ENCODE measurements at regions not wholly inside any gene's neighbourhood (a gene's known extent, or its start where the extent isn't known, plus 50 kb on each side); places are given as distances from the start of the nearest gene placed in this dataset.

GRCh38 chr7:1314908-1315450 lies 82.3 kb downstream of the UNCX start:
- Mint-ChIP-seq H3K27ac (no peak overlapping the region), H3K27me3 (ENCODE audit: insufficient read depth) (peaks cover 6% of the 10 kb centered on the region), H3K36me3 (ENCODE audit: low read depth) (no peaks in the 10 kb centered on the region), H3K4me3 (no peak overlapping the region), H3K9me3 (no peaks in the 10 kb centered on the region), H3K4me1 (ENCODE audit: low read depth) (no peaks in the 10 kb centered on the region)
- no peak for TF ChIP-seq CTCF (IDR thresholded peaks at IDR 0.05)
- no peak for DNase-seq

DNA sequence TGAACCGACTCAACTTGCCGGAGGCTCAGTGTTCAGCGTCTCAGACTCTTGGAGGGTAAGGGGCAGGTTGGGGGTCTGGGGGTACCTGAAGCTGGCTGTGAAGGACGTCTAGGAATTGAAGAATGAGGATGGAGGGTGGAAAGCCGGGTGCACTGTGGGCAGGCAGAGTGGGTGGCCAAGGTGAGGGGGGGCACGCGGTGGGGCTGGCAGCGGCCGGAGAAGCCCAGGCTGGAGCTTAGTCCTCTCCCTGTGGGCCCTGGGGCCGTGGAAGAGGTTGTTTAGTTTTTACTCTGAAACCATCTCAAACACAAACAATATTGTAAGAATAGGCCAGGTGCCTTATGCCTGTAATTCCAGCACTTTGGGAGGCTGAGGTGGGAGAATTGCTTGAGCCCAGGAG lies 83.4 kb downstream of the UNCX start:
- no peak for DNase-seq
- Mint-ChIP-seq H3K27ac (no peak overlapping the region), H3K4me3 (no peak overlapping the region), H3K4me1 (ENCODE audit: low read depth) (no peaks in the 10 kb centered on the region), H3K9me3 (no peaks in the 10 kb centered on the region), H3K27me3 (ENCODE audit: insufficient read depth) (peaks cover 6% of the 10 kb centered on the region), H3K36me3 (ENCODE audit: low read depth) (no peaks in the 10 kb centered on the region)
- TF ChIP-seq CTCF (IDR thresholded peaks at IDR 0.05), result no peak

- Mint-ChIP-seq H3K9me3 (no peaks in the 10 kb centered on the region), H3K4me1 (ENCODE audit: low read depth) (no peaks in the 10 kb centered on the region), H3K36me3 (ENCODE audit: low read depth) (no peaks in the 10 kb centered on the region), H3K4me3 (no peak overlapping the region), H3K27me3 (ENCODE audit: insufficient read depth) (peaks cover 11% of the 10 kb centered on the region), H3K27ac (no peak overlapping the region)
- no peak for TF ChIP-seq CTCF (IDR thresholded peaks at IDR 0.05)
- no peak for DNase-seq
Observed at GRCh38 chr7:1317646-1318045, 85.0 kb downstream of the UNCX start.

DNA sequence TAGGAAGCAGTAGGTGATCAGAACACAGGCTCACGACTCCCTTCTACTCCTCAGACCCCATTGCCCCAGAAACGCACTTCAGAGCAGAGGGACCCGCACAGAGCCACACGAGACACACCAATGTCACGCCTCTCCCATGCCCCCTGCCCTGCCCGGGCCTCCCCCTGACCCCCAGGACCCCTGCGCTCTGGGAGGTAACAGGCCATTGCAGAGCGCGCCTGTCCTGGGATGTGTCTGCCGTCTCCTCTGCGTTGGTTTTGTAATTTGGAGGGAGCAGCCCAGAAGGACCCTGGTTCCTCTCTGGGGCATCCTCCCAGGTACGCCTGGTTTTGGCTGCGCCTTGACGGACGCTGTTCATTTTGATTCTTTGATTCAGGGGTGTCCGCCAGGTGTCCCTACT lies 85.4 kb downstream of the UNCX start:
- no peaks in the 10 kb centered on the region for H3K9me3 Mint-ChIP-seq
- peaks cover 11% of the 10 kb centered on the region for H3K27me3 Mint-ChIP-seq (ENCODE audit: insufficient read depth)

GRCh38 chr7:1318661-1319060 lies 86.0 kb downstream of the UNCX start:
- Mint-ChIP-seq H3K4me3 (no peak overlapping the region), H3K27me3 (ENCODE audit: insufficient read depth) (peaks cover 13% of the 10 kb centered on the region), H3K9me3 (no peaks in the 10 kb centered on the region), H3K36me3 (ENCODE audit: low read depth) (no peaks in the 10 kb centered on the region), H3K27ac (no peak overlapping the region), H3K4me1 (ENCODE audit: low read depth) (no peaks in the 10 kb centered on the region)
- TF ChIP-seq CTCF (IDR thresholded peaks at IDR 0.05), result no peak
- no peak for DNase-seq

More for the DNA sequence above, 85.4 kb downstream of the UNCX start:
- Mint-ChIP-seq H3K36me3 (ENCODE audit: low read depth) (no peaks in the 10 kb centered on the region), H3K4me1 (ENCODE audit: low read depth) (no peaks in the 10 kb centered on the region), H3K4me3 (no peak overlapping the region), H3K27ac (no peak overlapping the region)
- DNase-seq, result no peak
- no peak for TF ChIP-seq CTCF (IDR thresholded peaks at IDR 0.05)
